ENCODE measurements at regions not wholly inside any gene's neighbourhood (a gene's known extent, or its start where the extent isn't known, plus 50 kb on each side); places are given as distances from the start of the nearest gene placed in this dataset.

DNA sequence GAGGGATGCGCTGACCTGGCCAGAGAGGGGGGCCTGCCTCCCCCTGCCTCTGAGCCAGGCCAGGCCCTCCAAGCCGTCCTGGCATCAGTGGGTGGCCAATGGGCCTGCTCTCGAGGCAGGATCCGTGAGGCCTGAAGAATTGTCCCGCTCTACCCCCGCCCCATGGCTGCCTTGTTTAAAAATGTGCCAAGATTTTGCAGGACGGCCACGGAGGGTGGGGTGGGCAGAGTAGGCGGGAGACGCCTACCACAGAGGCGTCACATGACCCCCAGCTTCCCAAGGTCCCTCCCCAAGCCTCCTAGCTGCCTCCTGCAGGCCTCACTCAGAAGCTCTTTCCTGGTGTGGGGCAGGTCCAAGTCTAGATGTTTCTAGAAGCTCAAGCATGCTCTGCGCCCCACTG, 69.5 kb downstream of the ENGASE start:
- Mint-ChIP-seq H3K27ac (no peak overlapping the region), H3K4me1 (no peaks in the 10 kb centered on the region), H3K27me3 (peaks cover 4% of the 10 kb centered on the region), H3K4me3 (no peak overlapping the region), H3K36me3 (no peaks in the 10 kb centered on the region), H3K9me3 (no peaks in the 10 kb centered on the region)
- no peak for DNase-seq

DNA sequence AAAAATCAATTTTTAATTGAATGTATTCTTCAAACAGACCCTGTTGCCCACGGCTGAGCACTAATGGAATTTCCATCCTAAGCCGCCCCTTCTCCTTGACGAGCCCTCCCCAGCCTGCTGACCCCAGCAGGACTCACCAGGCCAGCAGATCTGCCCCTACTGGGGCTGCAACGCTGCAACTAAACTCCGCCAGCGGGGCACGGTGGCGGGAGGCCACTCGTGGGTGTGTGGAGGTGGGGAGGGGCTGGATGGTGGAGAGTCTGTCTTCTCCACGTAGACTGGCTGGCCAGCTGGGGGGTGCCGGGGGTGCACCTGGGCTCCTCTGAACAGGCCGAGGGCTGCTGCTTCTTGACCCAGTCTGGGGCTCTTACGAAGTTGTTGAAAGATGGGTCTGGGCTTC, 67.8 kb downstream of the ENGASE start:
- no peaks in the 10 kb centered on the region for H3K36me3 Mint-ChIP-seq
- H3K9me3 Mint-ChIP-seq = no peaks in the 10 kb centered on the region
- H3K4me3 Mint-ChIP-seq = no peak overlapping the region
- H3K27me3 Mint-ChIP-seq = peaks cover 4% of the 10 kb centered on the region
- no peak overlapping the region for H3K27ac Mint-ChIP-seq
- H3K4me1 Mint-ChIP-seq = no peaks in the 10 kb centered on the region
- no peak for DNase-seq

DNA sequence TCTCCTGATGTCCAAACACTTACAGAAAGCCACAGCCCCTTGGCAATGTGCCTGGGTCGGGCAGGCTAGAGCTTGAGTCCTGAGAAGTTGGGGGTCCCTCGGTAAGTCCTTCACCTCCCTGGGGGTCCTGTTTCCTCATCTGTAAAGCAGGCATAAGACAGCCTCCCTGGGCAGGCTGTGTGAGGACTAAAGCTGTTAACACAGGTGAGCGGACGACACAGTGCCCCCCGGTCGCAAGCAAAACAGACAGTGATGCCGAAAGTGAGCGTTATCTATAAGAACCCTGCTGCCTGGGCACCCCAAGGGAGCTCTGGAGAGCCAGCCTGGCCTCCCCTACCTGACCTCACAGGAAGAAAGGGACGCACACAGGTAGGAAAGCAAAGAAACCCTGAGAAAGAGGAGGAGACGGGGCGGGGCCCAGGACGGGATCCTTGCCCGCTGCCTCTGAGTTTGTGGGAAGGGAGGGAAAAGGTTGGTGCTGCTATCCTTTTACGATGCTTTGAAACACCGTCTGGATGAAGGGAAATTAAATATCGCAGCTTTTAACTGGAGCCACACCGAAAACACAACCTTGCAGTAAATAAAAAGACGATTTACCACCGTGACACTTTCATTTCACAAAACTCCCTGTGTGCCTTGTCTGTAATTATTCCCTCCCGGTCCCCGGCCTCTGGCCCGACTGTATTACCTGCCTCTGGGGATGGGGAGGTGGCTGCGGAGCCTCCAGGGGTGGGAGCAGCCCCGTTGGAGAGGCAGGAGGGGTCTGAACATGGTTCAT, 67.1 kb downstream of the ENGASE start:
- Mint-ChIP-seq H3K9me3 (no peaks in the 10 kb centered on the region), H3K4me3 (no peak overlapping the region), H3K27ac (no peak overlapping the region), H3K36me3 (no peaks in the 10 kb centered on the region), H3K4me1 (no peaks in the 10 kb centered on the region), H3K27me3 (peaks cover 9% of the 10 kb centered on the region)
- no peak for DNase-seq

DNA sequence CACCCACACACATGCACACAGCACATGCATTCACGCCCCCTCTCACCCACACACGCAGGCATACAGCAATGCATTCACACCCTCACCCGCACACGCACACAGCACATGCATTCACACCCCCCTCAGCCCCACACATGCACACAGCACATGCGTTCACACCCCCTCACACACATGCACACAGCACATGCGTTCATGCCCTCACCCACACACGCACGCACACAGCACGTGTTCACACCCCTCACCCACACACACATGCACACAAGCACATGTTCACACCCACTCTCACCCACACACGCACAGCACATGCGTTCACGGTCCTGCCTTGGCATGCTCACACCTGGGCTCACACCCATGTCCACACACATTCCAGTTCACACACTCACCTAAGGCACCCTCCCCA, 64.2 kb downstream of the ENGASE start:
- Mint-ChIP-seq H3K27me3 (peaks cover 22% of the 10 kb centered on the region), H3K36me3 (no peaks in the 10 kb centered on the region), H3K9me3 (no peaks in the 10 kb centered on the region), H3K27ac (no peak overlapping the region), H3K4me3 (no peak overlapping the region), H3K4me1 (no peaks in the 10 kb centered on the region)
- DNase-seq = no peak

DNA sequence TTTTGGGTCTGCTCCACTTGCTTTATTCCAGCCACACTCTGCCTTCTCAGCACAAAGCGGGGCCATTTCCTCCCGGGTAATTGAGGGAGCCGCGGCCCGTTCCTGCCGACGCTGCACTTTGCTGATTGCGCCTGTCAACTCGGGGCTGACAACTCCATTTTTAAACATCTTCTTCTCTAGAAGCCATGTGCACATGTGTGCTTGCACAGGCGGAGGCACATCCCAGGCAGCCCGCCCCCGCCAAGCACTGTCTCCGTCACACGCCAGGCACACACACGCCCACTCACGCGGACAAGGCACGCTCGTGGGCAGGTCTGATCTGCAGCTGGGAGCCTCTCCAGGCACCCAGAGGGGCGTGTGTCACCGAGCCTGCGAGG, 63.2 kb downstream of the ENGASE start:
- H3K4me1 Mint-ChIP-seq = no peaks in the 10 kb centered on the region
- no peaks in the 10 kb centered on the region for H3K9me3 Mint-ChIP-seq
- no peak overlapping the region for H3K27ac Mint-ChIP-seq

DNA sequence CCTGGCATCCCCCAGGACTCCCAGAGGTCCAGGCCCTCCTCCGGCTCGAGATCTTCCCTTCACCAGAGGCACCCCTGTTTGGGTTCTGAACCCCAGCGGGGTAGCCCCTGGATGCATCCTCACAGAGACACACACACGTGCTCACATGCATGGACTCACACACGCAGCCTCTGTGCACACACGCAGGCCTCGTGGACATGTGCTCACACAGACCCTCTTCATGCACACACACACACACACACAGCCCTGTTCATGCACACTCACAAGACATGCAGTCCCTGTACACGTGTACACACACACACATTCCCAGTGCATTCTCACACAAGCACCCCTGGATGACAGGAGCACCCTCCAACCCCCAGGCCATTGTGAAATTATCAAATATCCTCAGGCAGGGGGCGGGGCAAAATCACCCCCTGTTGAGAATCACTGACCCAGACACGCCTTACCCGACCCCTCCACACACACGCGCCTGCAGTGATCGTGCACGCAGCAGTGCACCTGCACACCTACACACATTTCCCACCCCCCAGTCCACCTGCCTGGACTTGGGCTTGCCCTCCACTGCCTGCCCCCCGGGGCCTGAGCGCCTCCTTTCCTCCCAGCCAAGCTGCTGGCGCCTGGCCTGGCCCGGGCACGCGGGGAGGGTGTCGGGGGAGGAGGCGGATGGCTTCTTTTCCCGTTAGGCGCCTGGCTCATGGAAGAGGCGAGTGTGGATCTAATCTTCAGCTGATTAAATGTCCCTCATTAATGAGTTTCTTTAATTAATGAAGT, 62.6 kb downstream of the ENGASE start:
- Mint-ChIP-seq H3K27me3 (peaks cover 22% of the 10 kb centered on the region), H3K27ac (no peak overlapping the region), H3K9me3 (no peaks in the 10 kb centered on the region), H3K4me3 (no peak overlapping the region), H3K4me1 (no peaks in the 10 kb centered on the region), H3K36me3 (no peaks in the 10 kb centered on the region)
- DNase-seq = no peak

More for the DNA sequence above, 63.2 kb downstream of the ENGASE start:
- H3K4me3 Mint-ChIP-seq = no peak overlapping the region
- H3K36me3 Mint-ChIP-seq = no peaks in the 10 kb centered on the region
- H3K27me3 Mint-ChIP-seq = peaks cover 22% of the 10 kb centered on the region
- no peak for DNase-seq

DNA sequence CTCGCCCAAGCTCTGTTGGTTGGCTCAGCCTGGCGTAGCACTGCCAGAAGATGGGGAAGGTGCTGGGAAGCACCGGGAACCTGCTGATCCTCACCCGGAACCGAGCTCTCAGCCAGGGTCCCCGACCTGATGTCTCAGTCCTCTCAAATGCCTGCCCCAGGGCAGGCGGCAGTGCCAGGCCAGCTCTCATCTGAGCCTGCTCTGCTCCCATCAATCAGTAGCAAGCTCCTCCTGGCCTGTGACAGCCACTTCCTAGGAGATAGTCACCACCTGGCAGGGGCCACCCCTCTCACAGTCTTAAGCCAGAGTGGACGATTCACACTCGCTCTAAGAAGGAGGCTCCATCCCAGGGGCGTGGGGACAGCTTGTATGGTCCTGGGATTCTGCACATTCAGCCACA, 62.0 kb downstream of the ENGASE start:
- no peak for DNase-seq
- no peaks in the 10 kb centered on the region for H3K36me3 Mint-ChIP-seq
- no peaks in the 10 kb centered on the region for H3K9me3 Mint-ChIP-seq
- no peaks in the 10 kb centered on the region for H3K4me1 Mint-ChIP-seq
- H3K27ac Mint-ChIP-seq = no peak overlapping the region
- no peak overlapping the region for H3K4me3 Mint-ChIP-seq
- H3K27me3 Mint-ChIP-seq = peaks cover 19% of the 10 kb centered on the region

All from activated naive CD8-positive, alpha-beta T cell treated with anti-CD3 and anti-CD28 coated beads for 36 hours (primary cell).